Right hindlimb (tissue), 1 donor: ENCODE measurements at regions not wholly inside any gene's neighbourhood (a gene's known extent, or its start where the extent isn't known, plus 50 kb on each side); places are given as distances from the start of the nearest gene placed in this dataset.
"Not testable (repeated sequence)": the region's sequence is repeated elsewhere in the genome, so short reads cannot be mapped to it uniquely, and the experiment has no call there.

Source experiments
- DNase-seq: peaks from one replicate; pipeline ENCODE4 v3.0.0-alpha.2; 2018

- no peak for DNase-seq
These were observed 579.6 kb downstream of the AMY1C start for GRCh38 chr1:104329278-104329677.

- DNase-seq = no peak
These were observed 582.1 kb downstream of the AMY1C start for GRCh38 chr1:104331763-104332162.

GRCh38 chr1:104337927-104338326 lies 588.2 kb downstream of the AMY1C start:
- DNase-seq = not testable (repeated sequence)

GRCh38 chr1:104341944-104342343 lies 592.2 kb downstream of the AMY1C start:
- DNase-seq = no peak

GRCh38 chr1:104348277-104348676 lies 598.6 kb downstream of the AMY1C start:
- no peak for DNase-seq

GRCh38 chr1:104353580-104353979 lies 603.9 kb downstream of the AMY1C start:
- no peak for DNase-seq

GRCh38 chr1:104358086-104358485 lies 608.4 kb downstream of the AMY1C start:
- DNase-seq = no peak

- DNase-seq = no peak
These were observed 608.9 kb downstream of the AMY1C start for GRCh38 chr1:104358621-104359020.

- DNase-seq = no peak
These were observed 628.7 kb downstream of the AMY1C start for GRCh38 chr1:104378414-104378813.

GRCh38 chr1:104380003-104380402 lies 630.3 kb downstream of the AMY1C start:
- no peak for DNase-seq

- DNase-seq = no peak
These were observed 638.2 kb downstream of the AMY1C start for GRCh38 chr1:104387716-104388508.

GRCh38 chr1:104392552-104392951 lies 642.9 kb downstream of the AMY1C start:
- no peak for DNase-seq

GRCh38 chr1:104402178-104402577 lies 652.5 kb downstream of the AMY1C start:
- DNase-seq = no peak

GRCh38 chr1:104403883-104404282 lies 654.2 kb downstream of the AMY1C start:
- no peak for DNase-seq

- no peak for DNase-seq
These were observed 657.0 kb downstream of the AMY1C start for GRCh38 chr1:104406728-104407127.

GRCh38 chr1:104408268-104408667 lies 658.6 kb downstream of the AMY1C start:
- no peak for DNase-seq

- no peak for DNase-seq
These were observed 685.6 kb downstream of the AMY1C start for GRCh38 chr1:104435255-104435654.

- DNase-seq = no peak
These were observed 690.3 kb downstream of the AMY1C start for GRCh38 chr1:104440011-104440410.

GRCh38 chr1:104456724-104457123 lies 707.0 kb downstream of the AMY1C start:
- DNase-seq = no peak

GRCh38 chr1:104459886-104460285 lies 710.2 kb downstream of the AMY1C start:
- no peak for DNase-seq

GRCh38 chr1:104460880-104461279 lies 711.2 kb downstream of the AMY1C start:
- DNase-seq = no peak

GRCh38 chr1:104463126-104463697 lies 713.5 kb downstream of the AMY1C start:
- DNase-seq = no peak

GRCh38 chr1:104466068-104466467 lies 716.4 kb downstream of the AMY1C start:
- DNase-seq = no peak

GRCh38 chr1:104467590-104467989 lies 717.9 kb downstream of the AMY1C start:
- no peak for DNase-seq

- DNase-seq = no peak
These were observed 718.6 kb downstream of the AMY1C start for GRCh38 chr1:104468282-104468681.
